Karpas-422 (cell line): ENCODE measurements at regions not wholly inside any gene's neighbourhood (a gene's known extent, or its start where the extent isn't known, plus 50 kb on each side); places are given as distances from the start of the nearest gene placed in this dataset.

Experiments
- DNase-seq: peaks from one replicate; pipeline ENCODE4 v3.0.0-alpha.2; 2015
- H2AFZ ChIP-seq: fragments of 200-600 bp; sonication (generic); 2 replicates; pipeline ENCODE4 v1.6.1; 2014; ENCODE audit warnings: antibody characterized with exemption, low read length, mixed read lengths
- H3K27ac ChIP-seq: fragments of 200-600 bp; sonication (generic); 2 replicates; pipeline ENCODE4 v1.5.1; 2014; ENCODE audit warnings: mild to moderate bottlenecking, low read length, moderate library complexity
- H3K27me3 ChIP-seq: fragments of 200-600 bp; sonication (generic); 2 replicates; pipeline ENCODE4 v1.6.1; 2014; ENCODE audit warnings: low read length, mixed read lengths
- H3K36me3 ChIP-seq: fragments of 200-600 bp; sonication (generic); 2 replicates; pipeline ENCODE4 v1.6.1; 2014; ENCODE audit warnings: low read length, mixed read lengths; ENCODE audit not compliant: insufficient read depth
- H3K4me1 ChIP-seq: fragments of 200-600 bp; sonication (generic); 2 replicates; pipeline ENCODE4 v1.6.1; 2014; ENCODE audit warnings: mild to moderate bottlenecking, low read length, mixed read lengths
- H3K4me2 ChIP-seq: fragments of 200-600 bp; sonication (generic); 2 replicates; pipeline ENCODE4 v1.6.1; 2014; ENCODE audit warnings: low read length, low read depth, mild to moderate bottlenecking; ENCODE audit not compliant: poor library complexity, severe bottlenecking
- H3K4me3 ChIP-seq: fragments of 200-600 bp; sonication (generic); 2 replicates; pipeline ENCODE4 v1.5.1; 2014; ENCODE audit warnings: mild to moderate bottlenecking, antibody characterized with exemption, low read length, mixed read lengths
- H3K79me2 ChIP-seq: fragments of 200-600 bp; sonication (generic); 2 replicates; pipeline ENCODE4 v1.6.1; 2014; ENCODE audit warnings: mild to moderate bottlenecking, low read length, mixed read lengths
- H3K9ac ChIP-seq: fragments of 200-600 bp; sonication (generic); 2 replicates; pipeline ENCODE4 v1.6.0; 2014; ENCODE audit warnings: low read length
- H3K9me2 ChIP-seq: fragments of 200-600 bp; sonication (generic), shearing (Covaris generic); replicated peaks from 2 replicates; pipeline ENCODE4 v1.6.0; 2014; ENCODE audit warnings: mild to moderate bottlenecking, low read length, moderate library complexity; ENCODE audit not compliant: insufficient read depth
- H3K9me3 ChIP-seq: fragments of 300-700, 200-600 bp; sonication (generic); 2 replicates; pipeline ENCODE4 v1.6.1; 2014; ENCODE audit warnings: low read length, mixed read lengths
- H4K20me1 ChIP-seq: fragments of 200-600 bp; sonication (generic); 2 replicates; pipeline ENCODE4 v1.6.1; 2014; ENCODE audit warnings: mild to moderate bottlenecking, antibody characterized with exemption, low read length, low read depth; ENCODE audit not compliant: insufficient read depth

DNA sequence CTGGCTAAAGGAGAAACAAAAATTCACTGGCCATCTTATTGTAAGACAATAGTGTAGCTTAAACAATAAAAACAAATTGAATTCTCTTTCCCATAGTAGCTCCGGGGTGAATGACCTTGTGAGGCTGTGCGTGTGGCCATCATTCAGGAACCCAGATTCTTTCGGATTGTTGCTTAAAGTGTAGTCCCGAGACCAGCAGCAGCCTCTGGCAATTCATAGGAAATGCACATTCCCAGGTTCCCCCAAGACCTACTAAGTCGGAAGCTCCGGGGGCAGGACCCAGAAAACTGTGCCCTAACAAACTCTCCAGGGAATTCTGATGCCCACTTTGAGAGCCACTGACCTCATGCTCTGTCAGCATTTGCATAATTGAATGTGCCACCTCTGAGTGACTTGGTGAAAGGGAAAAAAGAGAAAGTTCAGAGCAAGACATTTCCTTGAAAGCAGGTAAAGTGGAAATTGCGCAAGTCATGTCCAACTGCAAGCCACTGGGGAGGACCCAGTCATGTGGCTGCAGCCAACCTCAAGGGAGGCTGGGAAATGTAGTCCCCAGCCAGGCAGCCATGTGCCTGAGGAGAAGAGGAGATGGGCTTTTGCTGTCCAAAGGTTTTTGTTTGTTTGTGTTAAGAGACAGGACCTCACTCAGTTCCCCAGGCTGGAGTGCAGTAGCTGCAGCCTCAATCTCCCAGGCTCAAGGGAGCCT is 50.7 kb upstream of the PNMA8B start:
- DNase-seq, result peak; percentile 77
- H3K9ac ChIP-seq, result no peak overlapping the region

DNA sequence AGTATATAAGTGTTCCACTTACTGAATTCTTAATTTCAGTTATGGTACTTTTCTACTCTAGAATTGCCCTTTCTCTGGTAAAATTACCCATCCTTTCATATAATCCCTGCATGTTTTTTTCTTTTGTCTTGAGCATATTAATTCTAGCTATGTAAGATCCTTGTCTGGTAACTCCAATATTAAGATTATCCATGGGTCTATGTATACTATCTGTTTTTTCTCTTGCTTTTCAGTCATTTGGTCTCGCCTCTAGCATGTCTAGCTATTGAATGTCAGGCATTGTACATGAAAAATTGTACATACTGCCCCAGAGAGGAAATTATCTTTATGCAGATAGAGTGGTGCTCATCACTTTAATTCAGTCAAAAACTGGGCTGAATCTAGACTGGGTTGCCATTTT is 50.4 kb upstream of the CALM3 start:
- Histone ChIP-seq H3K9me2 (no peaks in the 10 kb centered on the region), H3K4me3 (no peak overlapping the region), H2AFZ (no peak overlapping the region), H3K9me3 (peaks cover 4% of the 10 kb centered on the region; the same call in 1 of the 2 replicates), H3K36me3 (no peaks in the 10 kb centered on the region), H3K4me1 (no peaks in the 10 kb centered on the region), H4K20me1 (no peaks in the 10 kb centered on the region), H3K27me3 (no peaks in the 10 kb centered on the region), H3K9ac (no peak overlapping the region), H3K79me2 (no peaks in the 10 kb centered on the region), H3K4me2 (no peak overlapping the region), H3K27ac (no peak overlapping the region)
- no peak for DNase-seq

More for the DNA sequence above, 50.7 kb upstream of the PNMA8B start:
- no peak overlapping the region for H3K4me3 ChIP-seq
- H3K79me2 ChIP-seq, result no peaks in the 10 kb centered on the region
- no peaks in the 10 kb centered on the region for H3K36me3 ChIP-seq
- no peaks in the 10 kb centered on the region for H3K27me3 ChIP-seq
- H3K27ac ChIP-seq, result no peak overlapping the region
- H4K20me1 ChIP-seq, result no peaks in the 10 kb centered on the region
- peaks cover 4% of the 10 kb centered on the region; the same call in 1 of the 2 replicates for H3K9me3 ChIP-seq
- H2AFZ ChIP-seq, result no peak overlapping the region
- no peaks in the 10 kb centered on the region for H3K4me1 ChIP-seq
- H3K4me2 ChIP-seq, result no peak overlapping the region
- H3K9me2 ChIP-seq, result no peaks in the 10 kb centered on the region

DNA sequence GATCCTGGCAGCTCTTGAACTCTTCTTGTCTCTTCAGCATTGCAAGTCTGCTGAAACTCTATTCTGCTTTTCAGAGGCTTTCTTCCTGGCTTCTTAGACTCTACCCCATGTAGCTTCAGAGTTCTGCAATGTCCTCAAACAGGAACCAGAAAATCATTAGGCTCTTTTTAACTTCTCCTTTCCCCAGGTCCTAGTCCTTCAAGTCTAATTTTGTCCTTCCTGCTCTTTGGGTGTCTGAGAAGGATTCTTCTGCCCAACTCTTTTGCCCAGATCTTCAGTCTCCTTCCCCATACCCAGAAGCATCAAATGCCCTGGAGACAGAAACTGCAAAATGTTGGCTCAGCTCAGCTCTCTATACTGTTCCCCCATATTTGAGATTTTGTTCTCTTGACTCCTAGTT is 50.0 kb upstream of the CALM3 start:
- no peak overlapping the region for H3K27ac ChIP-seq
- no peak overlapping the region for H3K4me2 ChIP-seq
- no peak overlapping the region for H2AFZ ChIP-seq
- peaks cover 4% of the 10 kb centered on the region; the same call in 1 of the 2 replicates for H3K9me3 ChIP-seq
- no peaks in the 10 kb centered on the region for H3K36me3 ChIP-seq
- no peaks in the 10 kb centered on the region for H3K79me2 ChIP-seq
- no peak overlapping the region for H3K4me3 ChIP-seq
- H3K9me2 ChIP-seq, result no peaks in the 10 kb centered on the region
- no peaks in the 10 kb centered on the region for H3K27me3 ChIP-seq
- H3K4me1 ChIP-seq, result no peaks in the 10 kb centered on the region
- no peaks in the 10 kb centered on the region for H4K20me1 ChIP-seq
- no peak for DNase-seq
- H3K9ac ChIP-seq, result no peak overlapping the region
